HCT116 (cell line): ENCODE measurements at regions not wholly inside any gene's neighbourhood (a gene's known extent, or its start where the extent isn't known, plus 50 kb on each side); places are given as distances from the start of the nearest gene placed in this dataset.

Experiments used
- ATAC-seq: fragments of 200-7000 bp; cut with Tn5 transposase; 2 replicates; pipeline ENCODE4 v1.9.1; 2020; ENCODE audit warnings: mild to moderate bottlenecking, moderate library complexity
- BruUV-seq: library from RNA; stranded (reverse); fragments of 400-500 nt; replicated peaks from 2 replicates; lab custom pipeline; 2021; lab: Mats Ljungman, UMichigan
- CTCF ChIA-PET: fragments of 300-600 bp; sonication (Branson Sonifier 250); formaldehyde crosslinking; loops from one replicate; lab custom pipeline; 2021; ENCODE audit warnings: antibody characterized with exemption; lab: Charles Lee
- POLR2A ChIA-PET: fragments of 300-600, 350-600 bp; sonication (Branson Sonifier 250); formaldehyde crosslinking; loops from one replicate; lab custom pipeline; 2021; ENCODE audit warnings: antibody characterized with exemption; lab: Charles Lee
- RAD21 ChIA-PET, 2 experiments: fragments of 300-600 bp; sonication (Branson Sonifier 250); formaldehyde crosslinking; loops; one replicate each; lab custom pipeline; 2023; ENCODE audit warnings: low total read pairs in 2 of 2; ENCODE audit not compliant: uncharacterized antibody in 2 of 2, unreplicated experiment in 2 of 2, low non-redundant PET in 1 of 2; lab: Charles Lee
- DNase-seq: peaks from one replicate; pipeline ENCODE4 v3.0.0-alpha.2; 2010; ENCODE audit warnings: low read depth, low spot score
- H2AFZ ChIP-seq: fragments of 200-600 bp; shearing (Covaris generic), sonication (generic); 2 replicates; pipeline ENCODE4 v1.6.1; 2017; ENCODE audit warnings: low read depth, mixed run types, mixed read lengths, antibody characterized with exemption, low read length; ENCODE audit not compliant: poor library complexity, severe bottlenecking
- H3K27ac ChIP-seq: 2 replicates; pipeline ENCODE4 v1.5.1; 2012; ENCODE audit warnings: low read depth, low read length
- H3K27me3 ChIP-seq: fragments of 200-600 bp; sonication (generic); 2 replicates; pipeline ENCODE4 v1.6.1; 2016; ENCODE audit warnings: mixed run types, low read length, mixed read lengths; ENCODE audit not compliant: insufficient read depth
- H3K36me3 ChIP-seq, 2 experiments: fragments of 200-500 bp in 1 of 2; fragments of 200-600 bp in 1 of 2; sonication (Bioruptor generic) in 1 of 2; sonication (generic) in 1 of 2; 2 replicates each; pipeline versions ENCODE4 v1.5.1 to v1.6.1; 2014 to 2016; ENCODE audit warnings: low read length in 2 of 2, inconsistent platforms in 1 of 2, mixed read lengths in 1 of 2, mixed run types in 1 of 2; ENCODE audit not compliant: insufficient read depth in 2 of 2, control insufficient read depth in 1 of 2
- H3K4me1 ChIP-seq, 2 experiments: fragments of 200-600 bp in 1 of 2; sonication (generic) in 1 of 2; 2 replicates each; pipeline versions ENCODE4 v1.5.1 to v1.6.1; 2012 to 2017; ENCODE audit warnings: low read length in 2 of 2, inconsistent platforms in 1 of 2, mild to moderate bottlenecking in 1 of 2, mixed read lengths in 1 of 2, mixed run types in 1 of 2, moderate library complexity in 1 of 2; ENCODE audit not compliant: insufficient read depth in 2 of 2, control insufficient read depth in 1 of 2
- H3K4me2 ChIP-seq: fragments of 200-600 bp; sonication (generic); 2 replicates; pipeline ENCODE4 v1.6.1; 2017; ENCODE audit warnings: mixed run types, low read length, mixed read lengths
- H3K4me3 ChIP-seq, 2 experiments: fragments of 200-600 bp in 1 of 2; sonication (generic) in 1 of 2; replicated peaks in 1 of 2; 2 replicates each; pipeline ENCODE4 v1.5.1; 2011 to 2016; ENCODE audit warnings: low read length in 2 of 2, control low read depth in 1 of 2, low read depth in 1 of 2, mild to moderate bottlenecking in 1 of 2, mixed read lengths in 1 of 2, mixed run types in 1 of 2
- H3K79me2 ChIP-seq: fragments of 200-600 bp; sonication (generic); 2 replicates; pipeline ENCODE4 v1.6.1; 2017; ENCODE audit warnings: mild to moderate bottlenecking, mixed run types, low read length, moderate library complexity, mixed read lengths; ENCODE audit not compliant: insufficient read depth
- H3K9ac ChIP-seq: fragments of 200-600 bp; sonication (generic); 2 replicates; pipeline ENCODE4 v1.6.1; 2016; ENCODE audit warnings: low read length, mixed read lengths
- H3K9me2 ChIP-seq: fragments of 200-600 bp; sonication (generic), shearing (Covaris generic); 2 replicates; pipeline ENCODE4 v1.6.1; 2017; ENCODE audit warnings: mixed run types, mild to moderate bottlenecking, moderate library complexity; ENCODE audit not compliant: insufficient read depth
- H3K9me3 ChIP-seq, 2 experiments: fragments of 200-500 bp in 1 of 2; fragments of 200-600 bp in 1 of 2; sonication (Bioruptor generic) in 1 of 2; sonication (generic) in 1 of 2; 2 replicates each; pipeline ENCODE4 v1.6.1; 2014 to 2017; ENCODE audit warnings: low read length in 2 of 2, mixed read lengths in 2 of 2, inconsistent platforms in 1 of 2, low read depth in 1 of 2, mild to moderate bottlenecking in 1 of 2, mixed run types in 1 of 2, moderate library complexity in 1 of 2; ENCODE audit not compliant: control insufficient read depth in 1 of 2, insufficient read depth in 1 of 2
- H4K20me1 ChIP-seq: fragments of 200-600 bp; sonication (generic), shearing (Covaris generic); 2 replicates; pipeline ENCODE4 v1.6.1; 2017; ENCODE audit warnings: mixed run types, mild to moderate bottlenecking, moderate library complexity; ENCODE audit not compliant: insufficient read depth
- ATF3 ChIP-seq: IDR thresholded peaks from 2 replicates; pipeline ENCODE4 v1.6.1; 2012
- CBX3 ChIP-seq: IDR thresholded peaks from 2 replicates; pipeline ENCODE4 v1.6.1; 2012; ENCODE audit warnings: low read depth
- CTCF ChIP-seq, 3 experiments: fragments of 200-600 bp in 1 of 3; sonication (generic) in 1 of 3; IDR thresholded peaks in 2 of 3; conservative IDR thresholded peaks in 1 of 3; 2 replicates each; pipeline ENCODE4 v1.5.1; 2012 to 2017; ENCODE audit warnings: low read depth in 2 of 3, low read length in 2 of 3, antibody characterized with exemption in 1 of 3, borderline replicate concordance in 1 of 3, control low read depth in 1 of 3, mild to moderate bottlenecking in 1 of 3, mixed read lengths in 1 of 3, mixed run types in 1 of 3, moderate library complexity in 1 of 3; ENCODE audit not compliant: insufficient read depth in 1 of 3
- EGR1 ChIP-seq: IDR thresholded peaks from 2 replicates; pipeline ENCODE4 v1.6.1; 2012; ENCODE audit warnings: low read depth
- ELF1 ChIP-seq: IDR thresholded peaks from 2 replicates; pipeline ENCODE4 v1.6.1; 2012; ENCODE audit warnings: low read depth, borderline replicate concordance
- EZH2 ChIP-seq: fragments of 200-600 bp; sonication (generic); IDR thresholded peaks from 2 replicates; pipeline ENCODE4 v1.6.1; 2017; ENCODE audit warnings: antibody characterized with exemption, mixed run types
- EZH2phosphoT487 ChIP-seq: fragments of 200-600 bp; IDR thresholded peaks from 2 replicates; pipeline ENCODE4 v1.6.1; 2018; ENCODE audit warnings: antibody characterized with exemption, borderline replicate concordance
- FOSL1 ChIP-seq: IDR thresholded peaks from 2 replicates; pipeline ENCODE4 v1.6.1; 2012; ENCODE audit warnings: low read depth
- MAX ChIP-seq: IDR thresholded peaks from 2 replicates; pipeline ENCODE4 v1.6.1; 2012
- POLR2A ChIP-seq: IDR thresholded peaks from 2 replicates; pipeline ENCODE4 v1.7.0; 2011; ENCODE audit warnings: borderline replicate concordance; ENCODE audit not compliant: insufficient read depth, insufficient read length; ENCODE audit errors: extremely low read depth
- POLR2AphosphoS5 ChIP-seq: IDR thresholded peaks from 2 replicates; pipeline ENCODE4 v1.6.1; 2011; ENCODE audit warnings: mild to moderate bottlenecking, low read depth, low read length, moderate library complexity
- RAD21 ChIP-seq: IDR thresholded peaks from 2 replicates; pipeline ENCODE4 v1.6.1; 2012; ENCODE audit warnings: low read depth, mild to moderate bottlenecking
- SIN3A ChIP-seq: IDR thresholded peaks from 2 replicates; pipeline ENCODE4 v1.6.1; 2012; ENCODE audit warnings: low read depth
- SP1 ChIP-seq: IDR thresholded peaks from 2 replicates; pipeline ENCODE4 v1.6.1; 2012; ENCODE audit warnings: low read depth
- SRF ChIP-seq: IDR thresholded peaks from 2 replicates; pipeline ENCODE4 v1.6.1; 2012; ENCODE audit warnings: low read depth
- TCF7L2 ChIP-seq: IDR thresholded peaks from 2 replicates; pipeline ENCODE4 v1.7.0; 2011; ENCODE audit warnings: borderline replicate concordance, inconsistent platforms; ENCODE audit not compliant: insufficient read depth, insufficient read length; ENCODE audit errors: extremely low read depth
- YY1 ChIP-seq: IDR thresholded peaks from 2 replicates; pipeline ENCODE4 v1.6.1; 2011; ENCODE audit warnings: low read length, low read depth, moderate library complexity, mild to moderate bottlenecking; ENCODE audit not compliant: insufficient replicate concordance; ENCODE audit errors: extremely low read depth
- intact Hi-C: fragments of 100-400 bp; cut with micrococcal nuclease; formaldehyde crosslinking; loops from 2 replicates; pipeline ENCODE4 v1.10.0; 2022

GRCh38 chr1:96464066-96464465, 257.5 kb upstream of the PTBP2 start:
- ChIA-PET CTCF (no interaction called here), RAD21 (no interaction called here), POLR2A (no interaction called here)
- Histone ChIP-seq H3K4me1 (no peaks in the 10 kb centered on the region), H2AFZ (no peak overlapping the region), H3K9me3 (no peaks in the 10 kb centered on the region), H3K27me3 (no peaks in the 10 kb centered on the region), H3K36me3 (no peaks in the 10 kb centered on the region), H4K20me1 (no peaks in the 10 kb centered on the region), H3K79me2 (no peaks in the 10 kb centered on the region), H3K4me2 (no peak overlapping the region), H3K27ac (no peak overlapping the region), H3K9ac (no peak overlapping the region), H3K4me3 (no peak overlapping the region), H3K9me2 (no peaks in the 10 kb centered on the region)
- TF ChIP-seq EZH2 (no peak), FOSL1 (no peak), ATF3 (no peak), YY1 (no peak), EZH2phosphoT487 (no peak), MAX (no peak), RAD21 (no peak), EGR1 (no peak), SRF (no peak), CTCF (IDR thresholded peaks at IDR 0.05 in 2 of 3, conservative IDR thresholded peaks at IDR 0.05 in 1 of 3; ENCODE audit: borderline replicate concordance in 1 of 3, insufficient read depth in 1 of 3, low read depth in 2 of 3, low read length in 2 of 3) (no peak), TCF7L2 (no peak), SIN3A (no peak), CBX3 (no peak), ELF1 (no peak), SP1 (no peak), POLR2A (no peak), POLR2AphosphoS5 (no peak)
- DNase-seq (no peak), ATAC-seq (no peak)
- no TSS peak for BruUV-seq
- intact Hi-C loops = no loop called here
